Natural killer cell (primary cell): ENCODE measurements at regions not wholly inside any gene's neighbourhood (a gene's known extent, or its start where the extent isn't known, plus 50 kb on each side); places are given as distances from the start of the nearest gene placed in this dataset.
"Not testable (repeated sequence)": the region's sequence is repeated elsewhere in the genome, so short reads cannot be mapped to it uniquely, and the experiment has no call there.

Experiments
- ATAC-seq, 3 donors: fragments of 150-1000 bp in 2 of 3; fragments of 200-7000 bp in 1 of 3; cut with Tn5 transposase; 1 replicate in 1 of 3; 2 replicates in 2 of 3; pipeline ENCODE4 v1.10.0; 2021; ENCODE audit warnings: mild to moderate bottlenecking in 2 of 3, moderate library complexity in 2 of 3
- DNase-seq, 2 donors: peaks; one replicate each; pipeline versions ENCODE4 v3.0.0 to v3.0.0-alpha.2; 2013 to 2021; ENCODE audit warnings: mixed read lengths in 1 of 2
- H3K27ac ChIP-seq: one replicate; pipeline ENCODE4 v1.5.1; 2013; ENCODE audit warnings: mild to moderate bottlenecking, low read length
- H3K27me3 ChIP-seq: one replicate; pipeline ENCODE4 v1.6.1; 2013; ENCODE audit warnings: low read length; ENCODE audit not compliant: control insufficient read depth, insufficient read depth
- H3K36me3 ChIP-seq: one replicate; pipeline ENCODE4 v1.6.1; 2013; ENCODE audit warnings: low read length; ENCODE audit not compliant: control insufficient read depth, insufficient read depth
- H3K4me1 ChIP-seq: one replicate; pipeline ENCODE4 v1.6.1; 2013; ENCODE audit warnings: low read length; ENCODE audit not compliant: control insufficient read depth, insufficient read depth
- H3K4me3 ChIP-seq: one replicate; pipeline ENCODE4 v1.5.1; 2013; ENCODE audit warnings: low read length
- H3K9me3 ChIP-seq: one replicate; pipeline ENCODE4 v1.6.1; 2013; ENCODE audit warnings: low read length; ENCODE audit not compliant: control insufficient read depth, insufficient read depth
- H3K27ac Mint-ChIP-seq, 2 donors: one replicate each; pipeline ENCODE4 v1.8.0; 2022; ENCODE audit warnings: mild to moderate bottlenecking in 2 of 2, mixed read lengths in 2 of 2, moderate library complexity in 1 of 2
- H3K27me3 Mint-ChIP-seq, 2 donors: one replicate each; pipeline ENCODE4 v1.8.0; 2022; ENCODE audit warnings: low read depth in 2 of 2, mixed read lengths in 2 of 2
- H3K36me3 Mint-ChIP-seq: one replicate; pipeline ENCODE4 v1.8.0; 2022; ENCODE audit warnings: mixed read lengths
- H3K4me1 Mint-ChIP-seq, 2 donors: one replicate each; pipeline ENCODE4 v1.8.0; 2022; ENCODE audit warnings: mixed read lengths in 2 of 2
- H3K4me3 Mint-ChIP-seq: one replicate; pipeline ENCODE4 v1.8.0; 2022; ENCODE audit warnings: mild to moderate bottlenecking, moderate library complexity, mixed read lengths
- H3K9me3 Mint-ChIP-seq, 2 donors: one replicate each; pipeline ENCODE4 v1.8.0; 2022; ENCODE audit warnings: mixed read lengths in 2 of 2
- WGBS: methylation state at CpG from one replicate; pipeline ENCODE4 v1.1.7; 2013; ENCODE audit warnings: missing lambda C conversion rate; ENCODE audit not compliant: insufficient coverage; 5-methylcytosine and 5-hydroxymethylcytosine counted together
- intact Hi-C: fragments of 100-400 bp; cut with micrococcal nuclease; formaldehyde crosslinking; loops from one replicate; pipeline ENCODE4 v1.14.2; 2022
- TF ChIP-seq, protein P1 (sequence below): fragments of 200-600 bp; IDR thresholded peaks from one replicate; pipeline ENCODE4 v1.8.0; 2022; ENCODE audit warnings: antibody characterized with exemption

GRCh38 chr11:100409267-100409666 lies 277.8 kb upstream of the ARHGAP42 start:
- H3K9me3 ChIP-seq, H3K36me3 ChIP-seq, DNase-seq, H3K4me1 ChIP-seq, intact Hi-C loops, H3K4me3 Mint-ChIP-seq, H3K4me3 ChIP-seq, H3K27me3 Mint-ChIP-seq, H3K27ac ChIP-seq, H3K27me3 ChIP-seq, ATAC-seq, H3K4me1 Mint-ChIP-seq, H3K27ac Mint-ChIP-seq: not testable (repeated sequence)
- Mint-ChIP-seq H3K36me3 (peaks cover 19% of the 10 kb centered on the region), H3K9me3 (peaks cover 12 to 25% of the 10 kb centered on the region in 2 donors)
- 92% methylated on average over 11 of the region's 11 CpGs for WGBS

GRCh38 chr11:100419518-100419917 lies 267.6 kb upstream of the ARHGAP42 start:
- no peaks in the 10 kb centered on the region for H3K27me3 ChIP-seq
- Mint-ChIP-seq H3K4me1 (no peaks in the 10 kb centered on the region), H3K4me3 (no peak overlapping the region), H3K9me3 (peaks cover 12 to 28% of the 10 kb centered on the region in 2 donors), H3K36me3 (peaks cover 7% of the 10 kb centered on the region), H3K27me3 (no peaks in the 10 kb centered on the region), H3K27ac (no peak overlapping the region)
- no peaks in the 10 kb centered on the region for H3K4me1 ChIP-seq
- no peak overlapping the region for H3K4me3 ChIP-seq
- no peak overlapping the region for H3K27ac ChIP-seq
- TF ChIP-seq, protein P1, sequence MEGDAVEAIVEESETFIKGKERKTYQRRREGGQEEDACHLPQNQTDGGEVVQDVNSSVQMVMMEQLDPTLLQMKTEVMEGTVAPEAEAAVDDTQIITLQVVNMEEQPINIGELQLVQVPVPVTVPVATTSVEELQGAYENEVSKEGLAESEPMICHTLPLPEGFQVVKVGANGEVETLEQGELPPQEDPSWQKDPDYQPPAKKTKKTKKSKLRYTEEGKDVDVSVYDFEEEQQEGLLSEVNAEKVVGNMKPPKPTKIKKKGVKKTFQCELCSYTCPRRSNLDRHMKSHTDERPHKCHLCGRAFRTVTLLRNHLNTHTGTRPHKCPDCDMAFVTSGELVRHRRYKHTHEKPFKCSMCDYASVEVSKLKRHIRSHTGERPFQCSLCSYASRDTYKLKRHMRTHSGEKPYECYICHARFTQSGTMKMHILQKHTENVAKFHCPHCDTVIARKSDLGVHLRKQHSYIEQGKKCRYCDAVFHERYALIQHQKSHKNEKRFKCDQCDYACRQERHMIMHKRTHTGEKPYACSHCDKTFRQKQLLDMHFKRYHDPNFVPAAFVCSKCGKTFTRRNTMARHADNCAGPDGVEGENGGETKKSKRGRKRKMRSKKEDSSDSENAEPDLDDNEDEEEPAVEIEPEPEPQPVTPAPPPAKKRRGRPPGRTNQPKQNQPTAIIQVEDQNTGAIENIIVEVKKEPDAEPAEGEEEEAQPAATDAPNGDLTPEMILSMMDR: no peak
- 92% methylated on average over 2 of the region's 2 CpGs for WGBS
- no peak for ATAC-seq
- no peak for DNase-seq
- intact Hi-C loops: no loop called here
- peaks cover 4% of the 10 kb centered on the region for H3K9me3 ChIP-seq
- no peaks in the 10 kb centered on the region for H3K36me3 ChIP-seq

DNA sequence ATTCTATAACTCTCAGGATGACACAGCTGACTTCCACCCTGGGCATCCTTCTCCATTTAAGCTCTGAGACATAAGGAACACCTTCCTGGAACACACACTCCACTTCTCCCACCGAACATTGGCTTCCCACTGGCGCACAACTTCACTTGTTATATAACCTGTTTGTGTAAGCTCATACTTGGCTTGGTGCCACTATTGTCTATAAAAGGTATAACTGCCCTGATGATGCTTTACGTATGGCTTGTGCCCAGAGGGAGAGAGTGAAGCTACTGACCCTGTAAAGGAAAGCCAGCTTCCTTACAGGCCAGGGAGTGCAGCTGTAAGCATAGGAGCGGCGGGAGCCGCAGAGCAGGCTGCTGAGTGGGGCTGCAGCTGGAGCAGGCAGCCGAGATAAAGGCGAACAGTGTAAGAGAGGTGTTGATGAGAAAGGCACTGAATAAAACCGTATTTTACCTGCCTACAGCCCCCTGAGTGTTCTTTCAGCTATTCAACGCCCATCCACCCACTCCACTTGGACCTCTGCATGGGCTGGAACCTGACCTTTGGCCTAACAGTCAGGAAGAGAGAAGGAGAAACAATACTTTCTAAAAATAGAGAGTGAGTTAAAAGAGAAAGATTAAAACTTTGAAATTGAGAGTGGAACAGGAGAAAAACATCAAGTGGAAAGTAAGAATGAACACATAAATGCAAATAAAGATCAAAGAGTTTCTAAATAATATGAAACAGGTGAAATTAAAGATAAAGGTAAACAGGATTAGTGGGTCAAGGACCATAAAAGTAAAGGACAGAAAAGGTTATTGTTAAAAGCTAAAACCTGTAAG lies 252.1 kb upstream of the ARHGAP42 start:
- no peak overlapping the region for H3K4me3 ChIP-seq
- H3K9me3 ChIP-seq: peaks cover 4% of the 10 kb centered on the region
- no peaks in the 10 kb centered on the region for H3K4me1 ChIP-seq
- H3K27ac ChIP-seq: no peak overlapping the region
- Mint-ChIP-seq H3K27ac (no peak overlapping the region), H3K4me1 (no peaks in the 10 kb centered on the region), H3K27me3 (no peaks in the 10 kb centered on the region), H3K4me3 (no peak overlapping the region), H3K9me3 (peaks cover 16 to 19% of the 10 kb centered on the region in 2 donors), H3K36me3 (no peaks in the 10 kb centered on the region)
- ATAC-seq (no peak), DNase-seq (no peak)
- WGBS: 92% methylated on average over 5 of the region's 10 CpGs
- no peaks in the 10 kb centered on the region for H3K27me3 ChIP-seq
- TF ChIP-seq, protein P1: no peak
- H3K36me3 ChIP-seq: no peaks in the 10 kb centered on the region
- intact Hi-C loops: no loop called here

DNA sequence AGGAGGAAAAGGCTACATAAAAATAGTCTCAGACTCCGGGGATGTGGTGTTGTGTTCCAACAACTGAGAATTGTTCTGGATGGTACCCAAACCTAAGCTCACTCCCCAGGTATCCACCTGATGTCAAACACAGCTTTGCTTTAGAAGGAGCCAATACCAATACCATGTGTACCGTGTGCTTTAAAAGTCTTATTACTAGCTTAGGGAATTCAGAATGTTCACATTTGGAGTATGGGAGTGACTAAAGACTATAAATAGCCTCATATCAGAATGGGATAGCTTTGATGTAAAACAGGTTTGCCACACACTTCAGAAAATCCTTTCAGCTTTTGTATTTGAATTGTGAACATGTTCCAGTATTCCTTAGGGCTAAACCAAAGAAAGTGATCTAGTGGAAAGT lies 248.7 kb upstream of the ARHGAP42 start:
- ATAC-seq: no peak
- Mint-ChIP-seq H3K4me3 (no peak overlapping the region), H3K27me3 (no peaks in the 10 kb centered on the region), H3K9me3 (peaks cover 19 to 22% of the 10 kb centered on the region in 2 donors), H3K36me3 (no peaks in the 10 kb centered on the region), H3K27ac (no peak overlapping the region), H3K4me1 (no peaks in the 10 kb centered on the region)
- peaks cover 4% of the 10 kb centered on the region for H3K9me3 ChIP-seq
- H3K27me3 ChIP-seq: no peaks in the 10 kb centered on the region
- intact Hi-C loops: no loop called here
- no peak for DNase-seq
- no peak overlapping the region for H3K27ac ChIP-seq
- WGBS: 100% methylated on average over 1 of the region's 2 CpGs
- TF ChIP-seq, protein P1: no peak
- no peaks in the 10 kb centered on the region for H3K36me3 ChIP-seq
- no peak overlapping the region for H3K4me3 ChIP-seq
- no peaks in the 10 kb centered on the region for H3K4me1 ChIP-seq
